Activated CD4-positive, alpha-beta T cell treated with anti-CD3 and anti-CD28 coated beads, Interleukin-2, Interleukin-6, amounts not matched to agents 100 ng/mL and 50 ng/mL, durations not matched to agents 16 hours and 8 hours (primary cell): ENCODE measurements at regions not wholly inside any gene's neighbourhood (a gene's known extent, or its start where the extent isn't known, plus 50 kb on each side); places are given as distances from the start of the nearest gene placed in this dataset.

ENCODE experiments used
- DNase-seq: peaks from one replicate; pipeline ENCODE4 v3.0.0-alpha.2; 2020

GRCh38 chr11:20311444-20311843, 52.1 kb upstream of the HTATIP2 start:
- DNase-seq: no peak

- DNase-seq: no peak
Observed at GRCh38 chr11:20310596-20311394, 52.7 kb upstream of the HTATIP2 start.

- DNase-seq: no peak
Observed at GRCh38 chr11:20310137-20310536, 53.4 kb upstream of the HTATIP2 start.

GRCh38 chr11:20309231-20310025, 54.1 kb upstream of the HTATIP2 start:
- DNase-seq: no peak

- no peak for DNase-seq
Observed at GRCh38 chr11:20308601-20309000, 54.9 kb upstream of the HTATIP2 start.

- no peak for DNase-seq
Observed at GRCh38 chr11:20303391-20303965, 60.0 kb upstream of the HTATIP2 start.

GRCh38 chr11:20293992-20294391, 69.5 kb upstream of the HTATIP2 start:
- no peak for DNase-seq

- no peak for DNase-seq
Observed at GRCh38 chr11:20293531-20293930, 70.0 kb upstream of the HTATIP2 start.

GRCh38 chr11:20289732-20290131, 73.8 kb upstream of the HTATIP2 start:
- no peak for DNase-seq

- no peak for DNase-seq
Observed at GRCh38 chr11:20283475-20283874, 80.0 kb upstream of the HTATIP2 start.

- no peak for DNase-seq
Observed at GRCh38 chr11:20278727-20279126, 84.8 kb upstream of the HTATIP2 start.

GRCh38 chr11:20277014-20277413, 86.5 kb upstream of the HTATIP2 start:
- no peak for DNase-seq

GRCh38 chr11:20275987-20276965, 87.2 kb upstream of the HTATIP2 start:
- no peak for DNase-seq

GRCh38 chr11:20274031-20274430, 89.5 kb upstream of the HTATIP2 start:
- DNase-seq: no peak

GRCh38 chr11:20261526-20261925, 101.3 kb upstream of the DBX1 start:
- DNase-seq: no peak

- DNase-seq: no peak
Observed at GRCh38 chr11:20260307-20260706, 100.0 kb upstream of the DBX1 start.

GRCh38 chr11:20259506-20259905, 99.2 kb upstream of the DBX1 start:
- DNase-seq: no peak

- no peak for DNase-seq
Observed at GRCh38 chr11:20258376-20258895, 98.2 kb upstream of the DBX1 start.

- no peak for DNase-seq
Observed at GRCh38 chr11:20256925-20257324, 96.7 kb upstream of the DBX1 start.

GRCh38 chr11:20253796-20254195, 93.5 kb upstream of the DBX1 start:
- DNase-seq: no peak

GRCh38 chr11:20251496-20251895, 91.2 kb upstream of the DBX1 start:
- no peak for DNase-seq

- DNase-seq: no peak
Observed at GRCh38 chr11:20250644-20251247, 90.5 kb upstream of the DBX1 start.
